Keratinocyte (primary cell): ENCODE measurements at regions not wholly inside any gene's neighbourhood (a gene's known extent, or its start where the extent isn't known, plus 50 kb on each side); places are given as distances from the start of the nearest gene placed in this dataset.

ENCODE experiments used
- DNase-seq: peaks from one replicate; pipeline ENCODE4 v3.0.0-alpha.2; 2011; ENCODE audit warnings: low read depth, missing footprints, low spot score
- FAIRE-seq: peaks from 2 replicates; lab custom pipeline; 2011; peaks lifted over from hg19 to GRCh38; lab: Jason Lieb, UNC
- H2AFZ ChIP-seq: 2 replicates; pipeline ENCODE4 v1.6.0; 2012; ENCODE audit warnings: low read length, control low read depth, inconsistent platforms; ENCODE audit not compliant: control insufficient read depth
- H3K27ac ChIP-seq: 2 replicates; pipeline ENCODE4 v1.5.1; 2011; ENCODE audit warnings: low read length; ENCODE audit not compliant: control insufficient read depth, insufficient read depth
- H3K27me3 ChIP-seq: 3 replicates; pipeline ENCODE4 v1.6.0; 2011; ENCODE audit warnings: low read length; ENCODE audit not compliant: control insufficient read depth, insufficient read depth; ENCODE audit errors: extremely low read depth
- H3K36me3 ChIP-seq, 2 experiments: 2 replicates in 1 of 2; 3 replicates in 1 of 2; pipeline ENCODE4 v1.5.1; 2011; ENCODE audit warnings: low read length in 2 of 2, mild to moderate bottlenecking in 1 of 2; ENCODE audit not compliant: control insufficient read depth in 2 of 2, insufficient read depth in 2 of 2; ENCODE audit errors: extremely low read depth in 1 of 2
- H3K4me1 ChIP-seq: 3 replicates; pipeline ENCODE4 v1.5.1; 2011; ENCODE audit warnings: low read length; ENCODE audit not compliant: control insufficient read depth, insufficient read depth; ENCODE audit errors: extremely low read depth
- H3K4me2 ChIP-seq: 3 replicates; pipeline ENCODE4 v1.6.0; 2011; ENCODE audit warnings: low read depth, low read length; ENCODE audit not compliant: control insufficient read depth, insufficient read depth; ENCODE audit errors: extremely low read depth
- H3K4me3 ChIP-seq, 3 experiments: fragments of 200-600 bp in 1 of 3; sonication (generic) in 1 of 3; 2 replicates in 2 of 3; 3 replicates in 1 of 3; pipeline ENCODE4 v1.5.1; 2011 to 2016; ENCODE audit warnings: low read length in 3 of 3, mild to moderate bottlenecking in 3 of 3, control low read depth in 2 of 3, inconsistent platforms in 1 of 3, low read depth in 1 of 3, mixed read lengths in 1 of 3, mixed run types in 1 of 3, moderate library complexity in 1 of 3; ENCODE audit not compliant: control insufficient read depth in 2 of 3, insufficient read depth in 2 of 3; ENCODE audit errors: extremely low read depth in 1 of 3
- H3K79me2 ChIP-seq: 2 replicates; pipeline ENCODE4 v1.6.0; 2012; ENCODE audit warnings: low read length; ENCODE audit not compliant: control insufficient read depth, insufficient read depth
- H3K9ac ChIP-seq: 3 replicates; pipeline ENCODE4 v1.6.0; 2011; ENCODE audit warnings: low read length; ENCODE audit not compliant: control insufficient read depth, insufficient read depth; ENCODE audit errors: extremely low read depth
- H3K9me1 ChIP-seq: 3 replicates; pipeline ENCODE4 v1.6.0; 2011; ENCODE audit warnings: low read length; ENCODE audit not compliant: control insufficient read depth, insufficient read depth; ENCODE audit errors: extremely low read depth
- H3K9me3 ChIP-seq: 2 replicates; pipeline ENCODE4 v1.5.1; 2012; ENCODE audit warnings: low read depth, low read length; ENCODE audit not compliant: control insufficient read depth
- H4K20me1 ChIP-seq: 3 replicates; pipeline ENCODE4 v1.6.0; 2011; ENCODE audit warnings: low read length; ENCODE audit not compliant: control insufficient read depth, insufficient read depth; ENCODE audit errors: extremely low read depth
- EZH2 ChIP-seq: IDR thresholded peaks from one replicate; pipeline ENCODE4 v1.6.1; 2012; ENCODE audit warnings: inconsistent platforms, mild to moderate bottlenecking, low read length, moderate library complexity
- dilution Hi-C: fragments of 300-500 bp; cut with MboI; formaldehyde crosslinking; loops from one replicate; pipeline ENCODE4 v1.7.0; 2020; ENCODE audit warnings: low sequenced_read_pairs; ENCODE audit not compliant: extremely low pct_ligation_motif_present
- TF ChIP-seq, protein P1 (sequence below), 3 experiments: IDR thresholded peaks in 1 of 3; conservative IDR thresholded peaks in 1 of 3; optimal IDR thresholded peaks in 1 of 3; 2 replicates in 2 of 3; 3 replicates in 1 of 3; pipeline versions ENCODE3 to v1.5.1; 2011; ENCODE audit warnings: low read length in 3 of 3, mild to moderate bottlenecking in 3 of 3, moderate library complexity in 2 of 3, control low read depth in 1 of 3, inconsistent platforms in 1 of 3; ENCODE audit not compliant: insufficient read depth in 2 of 3; ENCODE audit errors: extremely low read depth in 1 of 3

DNA sequence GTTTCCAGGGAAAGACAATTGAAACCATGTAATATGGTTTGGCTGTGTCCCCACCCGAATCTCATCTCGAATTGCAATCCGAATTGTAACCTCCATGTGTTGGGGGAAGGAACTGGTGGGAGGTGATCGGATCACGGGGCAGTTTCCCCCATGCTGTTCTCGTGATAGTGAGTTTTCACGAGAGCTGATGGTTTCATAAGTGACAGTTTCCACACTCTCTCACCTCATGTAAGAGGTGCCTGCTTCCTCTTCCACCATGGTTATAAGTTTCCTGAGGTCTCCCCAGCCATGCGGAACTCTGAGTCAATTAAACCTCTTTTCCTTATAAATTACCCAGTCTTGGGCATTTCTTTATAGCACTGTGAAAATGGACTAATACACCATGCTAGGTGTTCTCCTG, 148.3 kb upstream of the CADM1 start:
- TF ChIP-seq, protein P1, sequence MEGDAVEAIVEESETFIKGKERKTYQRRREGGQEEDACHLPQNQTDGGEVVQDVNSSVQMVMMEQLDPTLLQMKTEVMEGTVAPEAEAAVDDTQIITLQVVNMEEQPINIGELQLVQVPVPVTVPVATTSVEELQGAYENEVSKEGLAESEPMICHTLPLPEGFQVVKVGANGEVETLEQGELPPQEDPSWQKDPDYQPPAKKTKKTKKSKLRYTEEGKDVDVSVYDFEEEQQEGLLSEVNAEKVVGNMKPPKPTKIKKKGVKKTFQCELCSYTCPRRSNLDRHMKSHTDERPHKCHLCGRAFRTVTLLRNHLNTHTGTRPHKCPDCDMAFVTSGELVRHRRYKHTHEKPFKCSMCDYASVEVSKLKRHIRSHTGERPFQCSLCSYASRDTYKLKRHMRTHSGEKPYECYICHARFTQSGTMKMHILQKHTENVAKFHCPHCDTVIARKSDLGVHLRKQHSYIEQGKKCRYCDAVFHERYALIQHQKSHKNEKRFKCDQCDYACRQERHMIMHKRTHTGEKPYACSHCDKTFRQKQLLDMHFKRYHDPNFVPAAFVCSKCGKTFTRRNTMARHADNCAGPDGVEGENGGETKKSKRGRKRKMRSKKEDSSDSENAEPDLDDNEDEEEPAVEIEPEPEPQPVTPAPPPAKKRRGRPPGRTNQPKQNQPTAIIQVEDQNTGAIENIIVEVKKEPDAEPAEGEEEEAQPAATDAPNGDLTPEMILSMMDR (optimal IDR thresholded peaks at IDR 0.05 in 1 of 3, IDR thresholded peaks at IDR 0.05 in 1 of 3, conservative IDR thresholded peaks at IDR 0.05 in 1 of 3; ENCODE audit: extremely low read depth in 1 of 3, insufficient read depth in 2 of 3, low read length in 3 of 3), result no peak
- TF ChIP-seq EZH2, result no peak
- Histone ChIP-seq H3K4me3 (no peak overlapping the region), H3K9ac (no peak overlapping the region), H2AFZ (no peak overlapping the region), H3K27me3 (no peaks in the 10 kb centered on the region), H3K79me2 (no peaks in the 10 kb centered on the region), H3K4me2 (no peak overlapping the region), H4K20me1 (no peaks in the 10 kb centered on the region), H3K9me1 (no peaks in the 10 kb centered on the region), H3K4me1 (peaks cover 10% of the 10 kb centered on the region), H3K27ac (no peak overlapping the region), H3K36me3 (no peaks in the 10 kb centered on the region), H3K9me3 (no peaks in the 10 kb centered on the region)
- FAIRE-seq (no peak), DNase-seq (no peak)
- dilution Hi-C loops, result no loop called here

DNA sequence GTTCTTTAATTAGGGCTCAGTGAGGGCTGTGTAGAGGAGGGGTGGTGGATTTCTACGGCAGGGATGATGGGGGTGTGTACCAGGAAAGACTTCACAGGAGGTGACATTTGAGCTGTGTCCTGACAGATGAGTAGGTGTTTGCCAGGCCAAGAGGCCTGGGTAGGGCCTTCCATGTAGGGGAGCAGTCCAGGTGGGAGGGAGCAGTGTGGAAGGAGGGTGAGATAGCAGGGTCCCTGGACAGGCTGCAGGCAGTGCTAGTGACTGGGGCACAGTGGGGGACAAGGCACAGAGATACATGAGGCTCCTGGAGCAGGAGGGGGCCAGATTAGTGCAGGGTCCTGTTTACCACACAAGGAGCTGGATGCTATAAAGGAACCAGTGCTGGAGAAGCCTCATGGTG, 147.9 kb upstream of the CADM1 start:
- no peak overlapping the region for H3K27ac ChIP-seq

More for the DNA sequence above, 147.9 kb upstream of the CADM1 start:
- no peaks in the 10 kb centered on the region for H4K20me1 ChIP-seq
- DNase-seq (no peak), FAIRE-seq (no peak)
- dilution Hi-C loops, result no loop called here
- H3K79me2 ChIP-seq, result no peaks in the 10 kb centered on the region
- peaks cover 10% of the 10 kb centered on the region for H3K4me1 ChIP-seq
- no peak overlapping the region for H3K4me2 ChIP-seq
- no peaks in the 10 kb centered on the region for H3K9me3 ChIP-seq
- no peaks in the 10 kb centered on the region for H3K9me1 ChIP-seq
- H3K4me3 ChIP-seq, result no peak overlapping the region
- no peaks in the 10 kb centered on the region for H3K36me3 ChIP-seq
- TF ChIP-seq, protein P1 (optimal IDR thresholded peaks at IDR 0.05 in 1 of 3, IDR thresholded peaks at IDR 0.05 in 1 of 3, conservative IDR thresholded peaks at IDR 0.05 in 1 of 3; ENCODE audit: extremely low read depth in 1 of 3, insufficient read depth in 2 of 3, low read length in 3 of 3), result no peak
- no peak for TF ChIP-seq EZH2
- no peak overlapping the region for H3K9ac ChIP-seq
- H2AFZ ChIP-seq, result no peak overlapping the region
- no peaks in the 10 kb centered on the region for H3K27me3 ChIP-seq
